ENCODE measurements at regions not wholly inside any gene's neighbourhood (a gene's known extent, or its start where the extent isn't known, plus 50 kb on each side); places are given as distances from the start of the nearest gene placed in this dataset.

DNA sequence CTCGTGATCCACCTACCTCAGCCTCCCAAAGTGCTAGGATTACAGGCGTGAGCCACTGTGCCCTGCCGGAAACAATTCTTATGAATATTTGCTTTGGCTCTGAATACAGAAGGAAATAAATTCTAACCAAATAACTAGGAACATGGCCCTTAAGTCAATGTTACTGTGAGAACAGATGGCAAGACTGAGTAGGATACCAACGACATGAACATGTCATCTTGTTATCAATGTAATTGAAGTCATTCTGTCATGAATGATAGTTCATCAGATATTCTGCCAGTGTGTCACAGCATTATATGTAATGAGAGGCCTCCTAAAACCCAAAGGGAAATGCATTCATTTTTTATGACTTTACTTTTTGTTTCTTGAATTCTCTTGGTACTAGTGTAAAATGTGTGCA lies 548.8 kb downstream of the MCTP2 start (continued):
- TF ChIP-seq NANOG (IDR thresholded peaks at IDR 0.05; ENCODE audit: insufficient read depth, low read depth, low read length, poor library complexity, severe bottlenecking) (no peak), RBBP5 (IDR thresholded peaks at IDR 0.05; ENCODE audit: borderline replicate concordance, low read depth, low read length) (no peak), POLR2AphosphoS5 (IDR thresholded peaks at IDR 0.05; ENCODE audit: low read depth, low read length) (no peak)
- TF ChIP-seq, protein P1, sequence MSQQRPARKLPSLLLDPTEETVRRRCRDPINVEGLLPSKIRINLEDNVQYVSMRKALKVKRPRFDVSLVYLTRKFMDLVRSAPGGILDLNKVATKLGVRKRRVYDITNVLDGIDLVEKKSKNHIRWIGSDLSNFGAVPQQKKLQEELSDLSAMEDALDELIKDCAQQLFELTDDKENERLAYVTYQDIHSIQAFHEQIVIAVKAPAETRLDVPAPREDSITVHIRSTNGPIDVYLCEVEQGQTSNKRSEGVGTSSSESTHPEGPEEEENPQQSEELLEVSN (IDR thresholded peaks at IDR 0.05): no peak

All from H1 (cell line).